ENCODE measurements at regions not wholly inside any gene's neighbourhood (a gene's known extent, or its start where the extent isn't known, plus 50 kb on each side); places are given as distances from the start of the nearest gene placed in this dataset.

DNA sequence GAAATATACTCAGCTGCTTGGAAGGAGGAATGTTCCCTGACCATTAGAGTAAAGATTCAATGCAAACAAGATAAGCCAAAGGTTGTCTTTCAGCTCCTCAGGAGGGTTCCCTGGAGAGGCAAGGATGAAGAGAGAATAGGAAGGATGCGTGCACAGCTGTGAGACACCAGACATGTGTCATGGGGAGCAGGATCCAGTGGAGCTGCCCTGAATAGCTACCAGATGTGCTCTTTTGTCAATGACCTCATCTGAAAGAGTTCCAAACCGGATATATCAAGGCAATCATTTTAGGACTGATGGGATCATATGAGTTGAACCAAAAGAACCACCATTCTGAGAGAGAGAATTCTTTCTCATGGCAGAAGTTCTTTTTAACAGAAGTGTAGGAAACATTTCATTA, 490.6 kb downstream of the IRS1 start:
- no peaks in the 10 kb centered on the region for H3K9me3 ChIP-seq (ENCODE audit: control insufficient read depth, insufficient read depth, low read depth, low read length)
- no peaks in the 10 kb centered on the region for H3K36me3 ChIP-seq (ENCODE audit: control insufficient read depth, insufficient read depth, low read length)
- no peaks in the 10 kb centered on the region for H3K27me3 ChIP-seq (ENCODE audit: control insufficient read depth, insufficient read depth, low read length)
- TF ChIP-seq, protein P1, sequence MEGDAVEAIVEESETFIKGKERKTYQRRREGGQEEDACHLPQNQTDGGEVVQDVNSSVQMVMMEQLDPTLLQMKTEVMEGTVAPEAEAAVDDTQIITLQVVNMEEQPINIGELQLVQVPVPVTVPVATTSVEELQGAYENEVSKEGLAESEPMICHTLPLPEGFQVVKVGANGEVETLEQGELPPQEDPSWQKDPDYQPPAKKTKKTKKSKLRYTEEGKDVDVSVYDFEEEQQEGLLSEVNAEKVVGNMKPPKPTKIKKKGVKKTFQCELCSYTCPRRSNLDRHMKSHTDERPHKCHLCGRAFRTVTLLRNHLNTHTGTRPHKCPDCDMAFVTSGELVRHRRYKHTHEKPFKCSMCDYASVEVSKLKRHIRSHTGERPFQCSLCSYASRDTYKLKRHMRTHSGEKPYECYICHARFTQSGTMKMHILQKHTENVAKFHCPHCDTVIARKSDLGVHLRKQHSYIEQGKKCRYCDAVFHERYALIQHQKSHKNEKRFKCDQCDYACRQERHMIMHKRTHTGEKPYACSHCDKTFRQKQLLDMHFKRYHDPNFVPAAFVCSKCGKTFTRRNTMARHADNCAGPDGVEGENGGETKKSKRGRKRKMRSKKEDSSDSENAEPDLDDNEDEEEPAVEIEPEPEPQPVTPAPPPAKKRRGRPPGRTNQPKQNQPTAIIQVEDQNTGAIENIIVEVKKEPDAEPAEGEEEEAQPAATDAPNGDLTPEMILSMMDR (IDR thresholded peaks at IDR 0.05) = no peak
- TF ChIP-seq SIN3A (IDR thresholded peaks at IDR 0.05; ENCODE audit: borderline replicate concordance, insufficient read depth, low read depth, low read length) = no peak
- TF ChIP-seq TCF7L2 (IDR thresholded peaks at IDR 0.05; ENCODE audit: low read depth, low read length) = no peak
- TF ChIP-seq POLR2AphosphoS5 (IDR thresholded peaks at IDR 0.05; ENCODE audit: low read depth, low read length) = no peak
- TF ChIP-seq, protein P2, sequence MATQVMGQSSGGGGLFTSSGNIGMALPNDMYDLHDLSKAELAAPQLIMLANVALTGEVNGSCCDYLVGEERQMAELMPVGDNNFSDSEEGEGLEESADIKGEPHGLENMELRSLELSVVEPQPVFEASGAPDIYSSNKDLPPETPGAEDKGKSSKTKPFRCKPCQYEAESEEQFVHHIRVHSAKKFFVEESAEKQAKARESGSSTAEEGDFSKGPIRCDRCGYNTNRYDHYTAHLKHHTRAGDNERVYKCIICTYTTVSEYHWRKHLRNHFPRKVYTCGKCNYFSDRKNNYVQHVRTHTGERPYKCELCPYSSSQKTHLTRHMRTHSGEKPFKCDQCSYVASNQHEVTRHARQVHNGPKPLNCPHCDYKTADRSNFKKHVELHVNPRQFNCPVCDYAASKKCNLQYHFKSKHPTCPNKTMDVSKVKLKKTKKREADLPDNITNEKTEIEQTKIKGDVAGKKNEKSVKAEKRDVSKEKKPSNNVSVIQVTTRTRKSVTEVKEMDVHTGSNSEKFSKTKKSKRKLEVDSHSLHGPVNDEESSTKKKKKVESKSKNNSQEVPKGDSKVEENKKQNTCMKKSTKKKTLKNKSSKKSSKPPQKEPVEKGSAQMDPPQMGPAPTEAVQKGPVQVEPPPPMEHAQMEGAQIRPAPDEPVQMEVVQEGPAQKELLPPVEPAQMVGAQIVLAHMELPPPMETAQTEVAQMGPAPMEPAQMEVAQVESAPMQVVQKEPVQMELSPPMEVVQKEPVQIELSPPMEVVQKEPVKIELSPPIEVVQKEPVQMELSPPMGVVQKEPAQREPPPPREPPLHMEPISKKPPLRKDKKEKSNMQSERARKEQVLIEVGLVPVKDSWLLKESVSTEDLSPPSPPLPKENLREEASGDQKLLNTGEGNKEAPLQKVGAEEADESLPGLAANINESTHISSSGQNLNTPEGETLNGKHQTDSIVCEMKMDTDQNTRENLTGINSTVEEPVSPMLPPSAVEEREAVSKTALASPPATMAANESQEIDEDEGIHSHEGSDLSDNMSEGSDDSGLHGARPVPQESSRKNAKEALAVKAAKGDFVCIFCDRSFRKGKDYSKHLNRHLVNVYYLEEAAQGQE (IDR thresholded peaks at IDR 0.05; ENCODE audit: insufficient read depth in 1 of 2, low read depth in 2 of 2, low read length in 1 of 2) = no peak
- ATAC-seq (no peak), DNase-seq (ENCODE audit: low read depth, low spot score) (no peak)
- H3K4me3 ChIP-seq (ENCODE audit: low read depth in 2 of 2, low read length in 2 of 2) = no peak overlapping the region
- POLR2A ChIA-PET = no interaction called here
- no peaks in the 10 kb centered on the region for H3K4me1 ChIP-seq (ENCODE audit: control insufficient read depth, insufficient read depth, low read length)
- CTCF ChIA-PET = no interaction called here
- H3K27ac ChIP-seq (ENCODE audit: low read length) = no peak overlapping the region
- intact Hi-C loops (cut with micrococcal nuclease; ENCODE audit: unreplicated experiment) = no loop called here
- in situ Hi-C loops (cut with HindIII; ENCODE audit: low pct_unique_long_range_greater_than_20kb, low sequenced_read_pairs) = no loop called here
- no TSS peak for BruUV-seq (replicated peaks)

DNA sequence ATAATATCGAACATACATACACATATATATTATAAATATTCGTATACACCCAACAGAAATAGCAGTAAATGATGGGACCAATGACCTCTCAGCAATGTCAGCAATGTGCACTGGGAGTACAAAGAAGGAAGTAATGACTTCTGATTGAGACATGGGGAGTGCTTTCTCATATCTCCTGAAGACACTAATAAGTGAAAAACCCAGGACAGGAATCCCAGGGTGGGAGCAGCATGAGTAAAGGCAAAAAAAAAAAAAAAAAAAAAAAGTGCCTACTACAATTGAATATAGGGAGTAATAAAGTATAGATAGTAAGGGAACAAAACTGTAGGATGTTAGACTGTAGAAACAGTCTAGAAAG, 491.3 kb downstream of the IRS1 start:
- Histone ChIP-seq H3K9me3 (ENCODE audit: control insufficient read depth, insufficient read depth, low read depth, low read length) (no peaks in the 10 kb centered on the region), H3K4me3 (ENCODE audit: low read depth in 2 of 2, low read length in 2 of 2) (no peak overlapping the region), H3K4me1 (ENCODE audit: control insufficient read depth, insufficient read depth, low read length) (no peaks in the 10 kb centered on the region), H3K36me3 (ENCODE audit: control insufficient read depth, insufficient read depth, low read length) (no peaks in the 10 kb centered on the region), H3K27me3 (ENCODE audit: control insufficient read depth, insufficient read depth, low read length) (no peaks in the 10 kb centered on the region), H3K27ac (ENCODE audit: low read length) (no peak overlapping the region)
- ATAC-seq (no peak), DNase-seq (ENCODE audit: low read depth, low spot score) (no peak)
- in situ Hi-C loops (cut with HindIII; ENCODE audit: low pct_unique_long_range_greater_than_20kb, low sequenced_read_pairs) = no loop called here
- intact Hi-C loops (cut with micrococcal nuclease; ENCODE audit: unreplicated experiment) = no loop called here
- CTCF ChIA-PET = no interaction called here
- POLR2A ChIA-PET = no interaction called here
- TF ChIP-seq SIN3A (IDR thresholded peaks at IDR 0.05; ENCODE audit: borderline replicate concordance, insufficient read depth, low read depth, low read length) (no peak), POLR2AphosphoS5 (IDR thresholded peaks at IDR 0.05; ENCODE audit: low read depth, low read length) (no peak), TCF7L2 (IDR thresholded peaks at IDR 0.05; ENCODE audit: low read depth, low read length) (no peak)
- TF ChIP-seq, protein P1 (IDR thresholded peaks at IDR 0.05) = no peak
- TF ChIP-seq, protein P2 (IDR thresholded peaks at IDR 0.05; ENCODE audit: insufficient read depth in 1 of 2, low read depth in 2 of 2, low read length in 1 of 2) = no peak
- no TSS peak for BruUV-seq (replicated peaks)

All from Panc1 (cell line).